Body of pancreas (tissue), 4 donors: ENCODE measurements at regions not wholly inside any gene's neighbourhood (a gene's known extent, or its start where the extent isn't known, plus 50 kb on each side); places are given as distances from the start of the nearest gene placed in this dataset.

Source experiments
- ATAC-seq: fragments of 150-250 bp; one replicate; pipeline ENCODE4 v1.9.1; 2016
- DNase-seq, 4 donors: peaks; one replicate each; pipeline ENCODE4 v3.0.0-alpha.2; 2019
- H3K27ac ChIP-seq, 4 donors: fragments of 200-600 bp; sonication (generic); 1 replicate in 3 of 4; 2 replicates in 1 of 4; pipeline versions ENCODE4 v1.5.1 to v1.6.1; 2016 to 2019; ENCODE audit warnings: mild to moderate bottlenecking in 1 of 4, mixed read lengths in 1 of 4, moderate library complexity in 1 of 4
- H3K27me3 ChIP-seq, 2 donors: fragments of 200-600 bp; sonication (generic); one replicate each; pipeline ENCODE4 v1.6.0; 2016; ENCODE audit warnings: mild to moderate bottlenecking in 1 of 2
- H3K36me3 ChIP-seq, 2 donors: fragments of 200-600 bp; sonication (generic); replicated peaks in 1 of 2; 2 replicates each; pipeline ENCODE4 v1.5.1; 2016; ENCODE audit warnings: low read depth in 2 of 2; ENCODE audit not compliant: insufficient read depth in 1 of 2
- H3K4me1 ChIP-seq: fragments of 200-600 bp; sonication (generic); one replicate; pipeline ENCODE4 v1.6.0; 2016
- H3K4me3 ChIP-seq, 2 donors: fragments of 200-600 bp; sonication (generic); 1 replicate in 1 of 2; 2 replicates in 1 of 2; pipeline ENCODE4 v1.5.1; 2016 to 2019
- H3K9me3 ChIP-seq, 3 donors: fragments of 200-600 bp; sonication (generic); 1 replicate in 2 of 3; 2 replicates in 1 of 3; pipeline ENCODE4 v1.5.1; 2016
- CTCF ChIP-seq, 7 experiments: fragments of 450-650 bp in 4 of 7; fragments of 200-600 bp in 3 of 7; sonication (generic) in 3 of 7; IDR thresholded peaks; one replicate each; pipeline ENCODE4 v1.5.1; 2016 to 2019; ENCODE audit warnings: antibody characterized with exemption in 7 of 7
- POLR2A ChIP-seq, 3 donors: fragments of 450-650 bp; IDR thresholded peaks; one replicate each; pipeline ENCODE4 v1.6.1; 2016; ENCODE audit warnings: antibody characterized with exemption in 3 of 3, mild to moderate bottlenecking in 2 of 3
- WGBS, 2 donors: methylation state at CpG; one replicate each; pipeline ENCODE4 v1.1.5; 2017; 5-methylcytosine and 5-hydroxymethylcytosine counted together
- intact Hi-C: fragments of 100-400 bp; cut with DNase I; formaldehyde crosslinking; loops from one replicate; pipeline ENCODE4 v1.15.1; 2023

GRCh38 chrX:47710252-47710651, 51.3 kb upstream of the UXT start:
- ATAC-seq (no peak), DNase-seq (no peak)
- no peaks in the 10 kb centered on the region for H3K9me3 ChIP-seq
- H3K36me3 ChIP-seq = no peaks in the 10 kb centered on the region
- no peaks in the 10 kb centered on the region for H3K27me3 ChIP-seq
- H3K4me3 ChIP-seq = no peak overlapping the region
- H3K27ac ChIP-seq = no peak overlapping the region
- TF ChIP-seq POLR2A (IDR thresholded peaks at IDR 0.05) (no peak), CTCF (IDR thresholded peaks at IDR 0.05) (no peak)
- H3K4me1 ChIP-seq = no peaks in the 10 kb centered on the region
- 60 to 80% methylated on average over 1 of the region's 1 CpG for WGBS, 2 donors
- intact Hi-C loops = no loop called here
